Activated CD4-positive, alpha-beta T cell treated with anti-CD3 and anti-CD28 coated beads for 36 hours (primary cell): ENCODE measurements at regions not wholly inside any gene's neighbourhood (a gene's known extent, or its start where the extent isn't known, plus 50 kb on each side); places are given as distances from the start of the nearest gene placed in this dataset.
"Not testable (repeated sequence)": the region's sequence is repeated elsewhere in the genome, so short reads cannot be mapped to it uniquely, and the experiment has no call there.

Experiments
- ATAC-seq: fragments of 200-7000 bp; cut with Tn5 transposase; one replicate; pipeline ENCODE4 v1.10.0; 2021; ENCODE audit warnings: mild to moderate bottlenecking, moderate library complexity
- CTCF ChIA-PET: fragments of 350-600 bp; sonication (Branson Sonifier 250); formaldehyde crosslinking; loops from one replicate; lab custom pipeline; 2021; ENCODE audit warnings: antibody characterized with exemption; lab: Charles Lee
- POLR2A ChIA-PET: fragments of 350-600 bp; sonication (Branson Sonifier 250); formaldehyde crosslinking; loops from one replicate; lab custom pipeline; 2021; ENCODE audit warnings: antibody characterized with exemption, inconsistent platforms; lab: Charles Lee
- DNase-seq: peaks from one replicate; pipeline ENCODE4 v3.0.0-alpha.2; 2020
- H3K27ac Mint-ChIP-seq: one replicate; pipeline ENCODE4 v1.8.0; 2021; ENCODE audit warnings: mixed read lengths
- H3K27me3 Mint-ChIP-seq: one replicate; pipeline ENCODE4 v1.8.0; 2021; ENCODE audit warnings: mixed read lengths
- H3K36me3 Mint-ChIP-seq: one replicate; pipeline ENCODE4 v1.8.0; 2021; ENCODE audit warnings: low read depth, mixed read lengths
- H3K4me1 Mint-ChIP-seq: one replicate; pipeline ENCODE4 v1.8.0; 2021; ENCODE audit warnings: mixed read lengths
- H3K4me3 Mint-ChIP-seq: one replicate; pipeline ENCODE4 v1.8.0; 2021; ENCODE audit warnings: mild to moderate bottlenecking, moderate library complexity, mixed read lengths
- H3K9me3 Mint-ChIP-seq: one replicate; pipeline ENCODE4 v1.8.0; 2021; ENCODE audit warnings: low read depth, mixed read lengths
- intact Hi-C, 2 experiments: fragments of 100-400 bp; cut with DNase I in 1 of 2; cut with micrococcal nuclease in 1 of 2; formaldehyde crosslinking; loops; one replicate each; pipeline versions ENCODE4 v1.14.2 to v1.15.1; 2022 to 2024; cut with DNase I, micrococcal nuclease

- Mint-ChIP-seq H3K27me3 (peaks cover 1% of the 10 kb centered on the region), H3K4me1 (no peaks in the 10 kb centered on the region), H3K27ac (no peak overlapping the region), H3K9me3 (peaks cover 3% of the 10 kb centered on the region), H3K4me3 (no peak overlapping the region), H3K36me3 (no peaks in the 10 kb centered on the region)
- ChIA-PET POLR2A (no interaction called here), CTCF (no interaction called here)
- ATAC-seq (no peak), DNase-seq (no peak)
- intact Hi-C loops = no loop called here
Observed at GRCh38 chr5:124888622-124889485, 142.4 kb upstream of the ZNF608 start.

DNA sequence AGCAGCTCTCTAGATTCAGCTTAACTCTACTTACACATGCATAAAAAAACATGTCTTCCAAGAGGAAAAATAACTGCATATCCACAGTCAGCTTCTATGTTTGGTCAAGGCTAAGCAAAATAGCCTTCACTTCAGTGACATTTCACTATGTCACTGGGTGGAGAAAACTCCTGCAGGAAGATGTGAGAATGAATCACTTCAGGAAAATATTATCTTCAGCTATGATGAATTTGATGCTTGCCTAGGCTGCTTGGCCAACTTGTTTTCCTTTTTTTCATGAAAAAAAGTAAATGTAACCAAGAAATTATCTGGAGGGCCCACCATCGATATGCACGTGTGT is 143.0 kb upstream of the ZNF608 start:
- H3K9me3 Mint-ChIP-seq = peaks cover 3% of the 10 kb centered on the region
- H3K4me1 Mint-ChIP-seq = no peaks in the 10 kb centered on the region
- peaks cover 1% of the 10 kb centered on the region for H3K27me3 Mint-ChIP-seq
- ChIA-PET CTCF (no interaction called here), POLR2A (no interaction called here)
- H3K27ac Mint-ChIP-seq = no peak overlapping the region
- H3K4me3 Mint-ChIP-seq = no peak overlapping the region
- H3K36me3 Mint-ChIP-seq = no peaks in the 10 kb centered on the region
- ATAC-seq = no peak
- DNase-seq = no peak
- intact Hi-C loops = no loop called here

GRCh38 chr5:124889850-124890249 is 143.4 kb upstream of the ZNF608 start:
- no peaks in the 10 kb centered on the region for H3K36me3 Mint-ChIP-seq
- no peaks in the 10 kb centered on the region for H3K4me1 Mint-ChIP-seq
- H3K27me3 Mint-ChIP-seq = peaks cover 1% of the 10 kb centered on the region
- ChIA-PET POLR2A (no interaction called here), CTCF (no interaction called here)
- peaks cover 3% of the 10 kb centered on the region for H3K9me3 Mint-ChIP-seq
- ATAC-seq (no peak), DNase-seq (no peak)
- H3K27ac Mint-ChIP-seq = no peak overlapping the region
- intact Hi-C loops = no loop called here
- H3K4me3 Mint-ChIP-seq = no peak overlapping the region

DNA sequence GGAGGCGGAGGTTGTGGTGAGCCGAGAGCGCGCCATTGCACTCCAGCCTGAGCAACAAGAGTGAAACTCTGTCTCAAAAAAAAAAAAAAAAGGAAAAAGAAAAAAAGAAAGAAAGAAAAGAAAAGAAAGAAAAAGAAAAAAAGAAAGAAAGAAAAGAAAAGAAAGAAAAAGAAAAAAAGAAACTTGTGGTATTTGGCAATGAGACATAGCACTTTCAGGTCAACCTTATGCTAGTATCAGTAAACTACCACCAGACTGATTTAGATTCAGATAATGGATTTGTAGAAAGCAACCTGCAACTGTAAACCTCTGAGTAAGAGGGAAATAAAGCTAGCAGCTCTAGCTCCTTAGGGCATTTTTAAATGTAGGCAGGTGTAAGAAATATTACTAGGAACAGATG is 144.0 kb upstream of the ZNF608 start:
- H3K9me3 Mint-ChIP-seq, ATAC-seq, H3K27ac Mint-ChIP-seq, DNase-seq, H3K36me3 Mint-ChIP-seq, intact Hi-C loops, POLR2A ChIA-PET, H3K4me3 Mint-ChIP-seq, H3K27me3 Mint-ChIP-seq, H3K4me1 Mint-ChIP-seq: not testable (repeated sequence)
- CTCF ChIA-PET = interaction anchor here (1.0 kb wide), 1 partner anchor 9 kb away, joined by 3 read pairs; no protein-coding TSS in a partner anchor

DNA sequence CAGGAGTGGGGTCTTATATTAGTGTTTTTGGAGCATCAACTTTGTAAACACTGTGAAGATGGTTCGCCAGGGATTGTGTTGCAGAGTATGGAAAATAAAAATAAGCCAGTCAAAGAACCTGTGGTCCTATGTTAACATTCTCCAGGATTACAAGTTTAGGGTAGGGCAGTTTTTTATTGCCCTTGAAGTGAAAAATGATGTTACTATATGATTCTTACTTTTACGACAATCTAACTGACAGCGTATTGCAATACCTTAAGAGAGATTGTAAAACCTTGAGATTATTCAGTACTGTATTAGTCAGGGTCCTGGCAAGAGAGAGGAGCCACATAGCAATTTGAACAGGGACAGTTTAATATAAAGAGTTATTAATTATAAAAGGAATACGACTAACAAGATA is 144.7 kb upstream of the ZNF608 start:
- H3K27me3 Mint-ChIP-seq = peaks cover 1% of the 10 kb centered on the region
- no peaks in the 10 kb centered on the region for H3K36me3 Mint-ChIP-seq
- ChIA-PET CTCF (interaction anchor here (1.0 kb wide), 1 partner anchor 10 kb away, joined by 3 read pairs; no protein-coding TSS in a partner anchor), POLR2A (no interaction called here)
- no peak overlapping the region for H3K27ac Mint-ChIP-seq
- intact Hi-C loops = no loop called here
- no peak overlapping the region for H3K4me3 Mint-ChIP-seq
- DNase-seq (no peak), ATAC-seq (no peak)
- H3K9me3 Mint-ChIP-seq = peaks cover 3% of the 10 kb centered on the region
- no peaks in the 10 kb centered on the region for H3K4me1 Mint-ChIP-seq

DNA sequence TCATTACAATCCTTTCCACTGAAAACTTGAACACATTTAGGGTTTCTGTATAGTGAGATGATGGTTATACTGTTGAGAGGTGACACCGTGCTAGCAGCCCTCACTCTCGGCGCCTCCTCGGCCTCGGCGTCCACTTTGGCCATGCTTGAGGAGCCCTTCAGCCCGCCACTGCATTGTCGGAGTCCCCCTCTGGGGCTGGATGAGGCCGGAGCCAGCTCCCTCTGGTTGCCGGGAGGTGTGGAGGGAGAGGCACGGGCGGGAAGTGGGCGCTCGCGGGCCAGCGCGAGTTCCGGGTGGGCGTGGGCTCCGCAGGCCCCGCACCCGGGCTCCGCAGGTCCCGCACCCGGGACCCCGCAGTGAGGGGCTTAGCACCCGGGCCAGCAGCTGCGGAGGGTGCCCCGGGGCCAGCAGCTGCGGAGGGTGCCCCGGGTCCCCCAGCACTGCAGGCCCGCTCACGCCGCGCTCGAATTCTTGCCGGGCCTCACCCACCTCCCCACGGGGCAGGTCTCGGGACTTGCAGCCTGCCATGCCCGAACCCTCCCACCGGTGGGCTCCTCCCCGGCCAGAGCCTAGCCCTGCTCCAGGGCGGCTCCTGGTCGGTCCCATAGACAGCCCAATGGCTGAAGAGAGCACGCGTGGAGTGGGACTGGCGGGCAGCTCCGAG is 145.9 kb upstream of the ZNF608 start:
- CTCF ChIA-PET = no interaction called here
- H3K27me3 Mint-ChIP-seq = no peaks in the 10 kb centered on the region
- no peak for DNase-seq

GRCh38 chr5:124894541-124894940 is 148.1 kb upstream of the ZNF608 start:
- no peaks in the 10 kb centered on the region for H3K27me3 Mint-ChIP-seq
- POLR2A ChIA-PET = no interaction called here
- ATAC-seq (no peak), DNase-seq (no peak)
- CTCF ChIA-PET = no interaction called here
- intact Hi-C loops = no loop called here
- no peaks in the 10 kb centered on the region for H3K4me1 Mint-ChIP-seq
- no peak overlapping the region for H3K27ac Mint-ChIP-seq
- peaks cover 3% of the 10 kb centered on the region for H3K9me3 Mint-ChIP-seq
- no peak overlapping the region for H3K4me3 Mint-ChIP-seq
- H3K36me3 Mint-ChIP-seq = no peaks in the 10 kb centered on the region

More for the DNA sequence above, 145.9 kb upstream of the ZNF608 start:
- H3K27ac Mint-ChIP-seq = no peak overlapping the region
- peaks cover 3% of the 10 kb centered on the region for H3K9me3 Mint-ChIP-seq
- intact Hi-C loops = no loop called here
- no peaks in the 10 kb centered on the region for H3K4me1 Mint-ChIP-seq
- no peak overlapping the region for H3K4me3 Mint-ChIP-seq
- ATAC-seq = no peak
- no peaks in the 10 kb centered on the region for H3K36me3 Mint-ChIP-seq
- POLR2A ChIA-PET = no interaction called here

- Mint-ChIP-seq H3K27ac (no peak overlapping the region), H3K9me3 (peaks cover 3% of the 10 kb centered on the region), H3K36me3 (no peaks in the 10 kb centered on the region), H3K27me3 (no peaks in the 10 kb centered on the region), H3K4me1 (no peaks in the 10 kb centered on the region), H3K4me3 (no peak overlapping the region)
- ChIA-PET POLR2A (no interaction called here), CTCF (no interaction called here)
- DNase-seq (no peak), ATAC-seq (no peak)
- intact Hi-C loops = no loop called here
Observed at GRCh38 chr5:124895236-124895635, 148.8 kb upstream of the ZNF608 start.

GRCh38 chr5:124901081-124901480 is 154.6 kb upstream of the ZNF608 start:
- ATAC-seq = no peak
- no peak for DNase-seq
- Mint-ChIP-seq H3K36me3 (no peaks in the 10 kb centered on the region), H3K4me3 (no peak overlapping the region), H3K27ac (no peak overlapping the region), H3K27me3 (peaks cover 2% of the 10 kb centered on the region), H3K9me3 (no peaks in the 10 kb centered on the region), H3K4me1 (peaks cover 14% of the 10 kb centered on the region)
- POLR2A ChIA-PET = no interaction called here
- intact Hi-C loops = no loop called here
- CTCF ChIA-PET = no interaction called here

- DNase-seq (peak; percentile 43), ATAC-seq (peak; percentile 87)
- POLR2A ChIA-PET = no interaction called here
- intact Hi-C loops = no loop called here
- peaks cover 14% of the 10 kb centered on the region for H3K4me1 Mint-ChIP-seq
- H3K4me3 Mint-ChIP-seq = no peak overlapping the region
- H3K36me3 Mint-ChIP-seq = no peaks in the 10 kb centered on the region
- peaks cover 2% of the 10 kb centered on the region for H3K27me3 Mint-ChIP-seq
- no peaks in the 10 kb centered on the region for H3K9me3 Mint-ChIP-seq
- no peak overlapping the region for H3K27ac Mint-ChIP-seq
- CTCF ChIA-PET = no interaction called here
Observed at GRCh38 chr5:124902097-124902821, 155.8 kb upstream of the ZNF608 start.

GRCh38 chr5:124905256-124906130 is 159.1 kb upstream of the ZNF608 start:
- intact Hi-C loops = no loop called here
- no peak for ATAC-seq
- Mint-ChIP-seq H3K9me3 (no peaks in the 10 kb centered on the region), H3K27me3 (peaks cover 2% of the 10 kb centered on the region), H3K4me3 (no peak overlapping the region), H3K4me1 (peaks cover 14% of the 10 kb centered on the region), H3K27ac (no peak overlapping the region), H3K36me3 (no peaks in the 10 kb centered on the region)
- ChIA-PET CTCF (interaction anchor here (1.0 kb wide), 1 partner anchor 52 kb away, joined by 3 read pairs; no protein-coding TSS in a partner anchor), POLR2A (no interaction called here)
- DNase-seq = no peak
